Right lobe of liver (tissue), 6 donors: ENCODE measurements at regions not wholly inside any gene's neighbourhood (a gene's known extent, or its start where the extent isn't known, plus 50 kb on each side); places are given as distances from the start of the nearest gene placed in this dataset.

ENCODE experiments used
- ATAC-seq, 4 donors: fragments of 200-7000 bp; cut with Tn5 transposase; one replicate each; pipeline ENCODE4 v1.9.1; 2020; ENCODE audit warnings: mild to moderate bottlenecking in 4 of 4, moderate library complexity in 4 of 4
- DNase-seq, 3 donors: peaks; one replicate each; pipeline ENCODE4 v3.0.0-alpha.2; 2020
- H3K27ac ChIP-seq, 3 donors: fragments of 200-600 bp; one replicate each; pipeline ENCODE4 v1.8.0; 2022
- H3K27me3 ChIP-seq, 2 donors: fragments of 200-600 bp; one replicate each; pipeline ENCODE4 v1.8.0; 2022
- H3K36me3 ChIP-seq, 4 donors: fragments of 200-600 bp; sonication (generic) in 1 of 4; one replicate each; pipeline versions ENCODE4 v1.5.1 to v1.8.0; 2017 to 2022; ENCODE audit warnings: control low read depth in 1 of 4
- H3K4me1 ChIP-seq, 4 donors: fragments of 200-600 bp; sonication (generic) in 1 of 4; one replicate each; pipeline versions ENCODE4 v1.5.1 to v1.8.0; 2017 to 2022; ENCODE audit warnings: control low read depth in 1 of 4
- H3K4me3 ChIP-seq, 3 donors: fragments of 200-600 bp; one replicate each; pipeline ENCODE4 v1.8.0; 2022
- H3K9me3 ChIP-seq, 4 donors: fragments of 200-600 bp; sonication (generic) in 1 of 4; one replicate each; pipeline versions ENCODE4 v1.5.1 to v1.8.0; 2017 to 2022; ENCODE audit warnings: control low read depth in 1 of 4
- POLR2A ChIP-seq: fragments of 450-650 bp; IDR thresholded peaks from one replicate; pipeline ENCODE4 v1.6.1; 2017; ENCODE audit warnings: antibody characterized with exemption, mild to moderate bottlenecking
- WGBS: methylation state at CpG from one replicate; pipeline ENCODE4 v1.1.6; 2018; ENCODE audit warnings: low coverage, low lambda C conversion rate; ENCODE audit not compliant: insufficient coverage; ENCODE audit errors: missing lambda C conversion rate; 5-methylcytosine and 5-hydroxymethylcytosine counted together
- intact Hi-C, 2 donors: fragments of 100-400 bp; cut with DNase I; formaldehyde crosslinking; loops; one replicate each; pipeline versions ENCODE4 v1.11.2 to v1.14.1; 2022
- TF ChIP-seq, protein P1 (sequence below), 4 donors: fragments of 200-600 bp in 3 of 4; fragments of 450-650 bp in 1 of 4; IDR thresholded peaks; one replicate each; pipeline versions ENCODE4 v1.5.1 to v1.8.0; 2016 to 2022; ENCODE audit warnings: antibody characterized with exemption in 4 of 4, mild to moderate bottlenecking in 2 of 4
- donor health status: DM: no; HTN: yes; CAD: no.
- donor health status: DM: no; HTN: no; CAD: no.
- donor health status: DM: no; HTN: no; CAD: no.
- donor health status: DM: no; HTN: yes; CAD: no.
- donor health status: DM: no; HTN: yes; CAD: no.

DNA sequence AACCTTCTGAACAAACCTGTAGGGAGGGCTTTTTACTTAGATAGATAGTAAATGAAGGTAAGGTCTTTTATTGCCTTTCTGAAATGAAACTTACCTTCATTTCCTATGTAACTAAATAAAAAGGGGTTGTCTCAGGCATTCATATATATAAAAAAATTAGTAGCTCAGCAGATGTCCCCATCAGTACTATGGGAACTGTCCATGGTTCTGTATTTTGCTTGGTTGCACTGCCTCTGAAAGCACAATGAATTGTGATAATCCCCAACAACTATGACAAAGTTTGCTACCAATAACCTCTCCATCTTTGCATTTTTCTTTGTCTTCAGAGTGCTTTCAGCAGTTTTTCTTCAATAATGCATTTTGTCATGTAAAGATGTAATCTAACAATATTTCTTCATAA lies 222.4 kb downstream of the SLIT2 start:
- Histone ChIP-seq H3K4me1 (no peaks in the 10 kb centered on the region), H3K27me3 (no peaks in the 10 kb centered on the region), H3K9me3 (no peaks in the 10 kb centered on the region), H3K36me3 (no peaks in the 10 kb centered on the region), H3K27ac (no peak overlapping the region), H3K4me3 (no peak overlapping the region)
- no peak for DNase-seq
- intact Hi-C loops, result no loop called here
- no peak for TF ChIP-seq POLR2A
- TF ChIP-seq, protein P1, sequence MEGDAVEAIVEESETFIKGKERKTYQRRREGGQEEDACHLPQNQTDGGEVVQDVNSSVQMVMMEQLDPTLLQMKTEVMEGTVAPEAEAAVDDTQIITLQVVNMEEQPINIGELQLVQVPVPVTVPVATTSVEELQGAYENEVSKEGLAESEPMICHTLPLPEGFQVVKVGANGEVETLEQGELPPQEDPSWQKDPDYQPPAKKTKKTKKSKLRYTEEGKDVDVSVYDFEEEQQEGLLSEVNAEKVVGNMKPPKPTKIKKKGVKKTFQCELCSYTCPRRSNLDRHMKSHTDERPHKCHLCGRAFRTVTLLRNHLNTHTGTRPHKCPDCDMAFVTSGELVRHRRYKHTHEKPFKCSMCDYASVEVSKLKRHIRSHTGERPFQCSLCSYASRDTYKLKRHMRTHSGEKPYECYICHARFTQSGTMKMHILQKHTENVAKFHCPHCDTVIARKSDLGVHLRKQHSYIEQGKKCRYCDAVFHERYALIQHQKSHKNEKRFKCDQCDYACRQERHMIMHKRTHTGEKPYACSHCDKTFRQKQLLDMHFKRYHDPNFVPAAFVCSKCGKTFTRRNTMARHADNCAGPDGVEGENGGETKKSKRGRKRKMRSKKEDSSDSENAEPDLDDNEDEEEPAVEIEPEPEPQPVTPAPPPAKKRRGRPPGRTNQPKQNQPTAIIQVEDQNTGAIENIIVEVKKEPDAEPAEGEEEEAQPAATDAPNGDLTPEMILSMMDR (IDR thresholded peaks at IDR 0.05), result no peak
- ATAC-seq, result no peak

DNA sequence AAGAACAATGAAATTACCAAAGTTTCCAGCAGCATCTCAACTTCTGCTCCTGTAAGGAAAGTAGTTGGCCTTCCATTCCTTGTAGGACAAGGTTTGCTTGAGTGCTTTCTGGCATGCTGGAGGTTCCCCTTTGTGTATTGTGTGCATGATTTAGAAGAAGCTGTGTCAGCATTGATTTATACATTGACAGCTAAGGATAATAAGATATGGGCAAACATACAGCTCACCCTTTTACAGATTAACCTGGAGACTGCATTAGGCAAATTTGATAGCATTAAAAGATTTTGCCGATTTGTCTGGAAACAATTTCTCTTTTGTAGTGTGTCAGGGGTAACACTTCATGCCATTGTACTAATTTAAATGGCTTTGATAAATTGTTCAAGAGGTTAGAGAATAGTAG lies 221.8 kb upstream of the PACRGL start:
- H3K4me3 ChIP-seq, result no peak overlapping the region
- no peaks in the 10 kb centered on the region for H3K36me3 ChIP-seq
- no peak for DNase-seq
- TF ChIP-seq, protein P1 (IDR thresholded peaks at IDR 0.05), result no peak
- no peak for TF ChIP-seq POLR2A
- intact Hi-C loops, result no loop called here
- no peak for ATAC-seq
- no peaks in the 10 kb centered on the region for H3K9me3 ChIP-seq
- 77% methylated on average over 1 of the region's 1 CpG for WGBS
- H3K4me1 ChIP-seq, result no peaks in the 10 kb centered on the region
- no peak overlapping the region for H3K27ac ChIP-seq
- H3K27me3 ChIP-seq, result no peaks in the 10 kb centered on the region

DNA sequence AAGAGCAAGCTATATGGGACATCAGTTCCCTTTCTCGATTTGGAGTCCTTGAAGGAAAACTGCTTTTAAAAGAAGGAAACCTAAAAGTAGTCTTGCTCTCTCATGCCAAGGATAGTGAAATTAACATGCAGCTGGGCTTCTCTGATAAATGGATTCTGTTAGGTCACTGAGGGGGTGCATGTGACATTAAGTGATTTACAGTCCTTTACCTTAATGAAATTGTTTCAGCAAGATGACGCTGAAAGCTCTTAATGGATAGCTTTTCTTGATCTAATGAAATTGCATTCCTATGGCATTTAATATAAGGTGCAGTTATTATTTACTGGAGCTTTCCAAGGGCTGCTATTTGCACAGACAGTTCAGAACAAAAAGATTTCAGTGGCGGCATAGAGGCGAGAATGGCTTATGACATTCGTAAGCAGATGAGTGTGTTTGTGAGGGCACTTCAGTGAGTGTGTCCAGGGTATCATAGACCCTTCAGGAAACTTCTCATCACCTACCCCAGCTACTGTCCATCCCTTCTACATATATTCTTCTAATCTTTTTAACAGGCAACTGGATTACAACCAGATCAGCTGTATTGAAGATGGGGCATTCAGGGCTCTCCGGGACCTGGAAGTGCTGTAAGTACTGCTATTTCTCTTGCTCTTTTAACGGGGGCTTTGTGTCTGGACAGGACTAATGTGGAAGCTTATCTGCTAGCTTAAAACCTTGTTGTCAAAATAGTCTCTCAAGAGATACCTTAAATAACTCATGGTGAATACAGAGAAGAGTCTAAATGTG lies 219.9 kb upstream of the PACRGL start:
- WGBS, result 66% methylated on average over 7 of the region's 7 CpGs
- Histone ChIP-seq H3K27ac (no peak overlapping the region), H3K36me3 (no peaks in the 10 kb centered on the region), H3K27me3 (no peaks in the 10 kb centered on the region), H3K9me3 (no peaks in the 10 kb centered on the region), H3K4me3 (no peak overlapping the region), H3K4me1 (no peaks in the 10 kb centered on the region)
- no peak for ATAC-seq
- intact Hi-C loops, result no loop called here
- no peak for DNase-seq
- TF ChIP-seq, protein P1 (IDR thresholded peaks at IDR 0.05), result no peak
- no peak for TF ChIP-seq POLR2A

DNA sequence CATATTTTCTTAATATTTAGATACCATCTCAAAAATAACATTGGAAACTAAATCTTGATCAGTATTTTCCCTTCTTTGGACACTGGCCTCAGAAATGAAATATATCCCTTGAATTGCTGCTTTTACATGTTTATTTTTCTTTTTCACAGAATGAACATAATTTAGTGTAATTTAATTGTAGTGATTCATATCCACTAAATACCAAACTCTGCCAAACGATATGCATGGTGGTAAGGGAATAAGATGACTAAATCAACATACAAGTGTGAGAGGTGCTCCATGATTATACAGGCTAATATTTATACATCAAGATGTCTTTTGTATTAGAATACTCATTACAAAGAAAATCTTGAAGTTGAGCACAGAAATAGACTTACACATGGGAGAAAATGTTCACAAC lies 216.8 kb upstream of the PACRGL start:
- Histone ChIP-seq H3K4me1 (no peaks in the 10 kb centered on the region), H3K36me3 (no peaks in the 10 kb centered on the region), H3K9me3 (no peaks in the 10 kb centered on the region), H3K27ac (no peak overlapping the region), H3K27me3 (no peaks in the 10 kb centered on the region), H3K4me3 (no peak overlapping the region)
- TF ChIP-seq, protein P1 (IDR thresholded peaks at IDR 0.05), result no peak
- TF ChIP-seq POLR2A, result no peak
- ATAC-seq (no peak), DNase-seq (no peak)
- intact Hi-C loops, result no loop called here
- WGBS, result 52% methylated on average over 1 of the region's 1 CpG

DNA sequence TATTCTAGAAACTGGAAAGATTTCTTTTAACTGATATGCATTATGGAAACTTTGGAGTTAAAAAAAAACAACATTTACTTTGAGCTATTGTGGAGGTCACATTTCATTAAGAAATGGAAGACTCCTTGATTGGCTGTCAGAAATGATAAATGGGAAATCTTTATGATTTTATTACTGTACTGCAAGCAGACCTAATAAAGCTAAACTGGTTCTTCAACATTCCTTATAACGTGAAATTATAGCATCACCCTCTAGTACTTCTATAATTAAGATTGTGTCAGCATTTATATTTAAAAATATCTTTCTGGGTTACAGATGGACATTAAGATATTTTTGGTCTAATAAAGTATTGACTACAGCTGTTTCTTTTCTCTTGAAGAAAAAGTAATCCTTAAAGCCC lies 213.8 kb upstream of the PACRGL start:
- intact Hi-C loops, result no loop called here
- Histone ChIP-seq H3K4me1 (no peaks in the 10 kb centered on the region), H3K27me3 (no peaks in the 10 kb centered on the region), H3K4me3 (no peak overlapping the region), H3K9me3 (no peaks in the 10 kb centered on the region), H3K27ac (no peak overlapping the region), H3K36me3 (no peaks in the 10 kb centered on the region)
- WGBS, result 40% methylated on average over 1 of the region's 1 CpG
- TF ChIP-seq, protein P1 (IDR thresholded peaks at IDR 0.05), result no peak
- TF ChIP-seq POLR2A, result no peak
- ATAC-seq (no peak), DNase-seq (no peak)
